ENCODE measurements at regions not wholly inside any gene's neighbourhood (a gene's known extent, or its start where the extent isn't known, plus 50 kb on each side); places are given as distances from the start of the nearest gene placed in this dataset.

- Histone ChIP-seq H3K4me3 (no peak overlapping the region), H3K27ac (no peak overlapping the region), H3K36me3 (no peaks in the 10 kb centered on the region), H3K9me3 (no peaks in the 10 kb centered on the region), H3K27me3 (no peaks in the 10 kb centered on the region), H3K4me1 (no peaks in the 10 kb centered on the region)
- no peak for TF ChIP-seq CTCF (IDR thresholded peaks at IDR 0.05)
- DNase-seq: no peak
- intact Hi-C loops (cut with DNase I; ENCODE audit: low total_unique reads): no loop called here
Observed at GRCh38 chr15:61318301-61318700, 89.2 kb upstream of the RORA start.

GRCh38 chr15:61315471-61315870, 86.4 kb upstream of the RORA start:
- no peak overlapping the region for H3K27ac ChIP-seq
- DNase-seq: no peak
- H3K4me1 ChIP-seq: no peaks in the 10 kb centered on the region
- intact Hi-C loops (cut with DNase I; ENCODE audit: low total_unique reads): no loop called here
- TF ChIP-seq CTCF (IDR thresholded peaks at IDR 0.05): no peak
- H3K4me3 ChIP-seq: no peak overlapping the region
- peaks cover 0 to 4% of the 10 kb centered on the region in 2 donors for H3K27me3 ChIP-seq
- H3K9me3 ChIP-seq: no peaks in the 10 kb centered on the region
- no peaks in the 10 kb centered on the region for H3K36me3 ChIP-seq

- H3K27ac ChIP-seq: no peak overlapping the region
- no peak for DNase-seq
- no peaks in the 10 kb centered on the region for H3K4me1 ChIP-seq
- H3K4me3 ChIP-seq: no peak overlapping the region
- TF ChIP-seq CTCF (IDR thresholded peaks at IDR 0.05): no peak
- no peaks in the 10 kb centered on the region for H3K9me3 ChIP-seq
- intact Hi-C loops (cut with DNase I; ENCODE audit: low total_unique reads): no loop called here
- H3K27me3 ChIP-seq: peaks cover 0 to 4% of the 10 kb centered on the region in 2 donors
- no peaks in the 10 kb centered on the region for H3K36me3 ChIP-seq
Observed at GRCh38 chr15:61314427-61314826, 85.3 kb upstream of the RORA start.

DNA sequence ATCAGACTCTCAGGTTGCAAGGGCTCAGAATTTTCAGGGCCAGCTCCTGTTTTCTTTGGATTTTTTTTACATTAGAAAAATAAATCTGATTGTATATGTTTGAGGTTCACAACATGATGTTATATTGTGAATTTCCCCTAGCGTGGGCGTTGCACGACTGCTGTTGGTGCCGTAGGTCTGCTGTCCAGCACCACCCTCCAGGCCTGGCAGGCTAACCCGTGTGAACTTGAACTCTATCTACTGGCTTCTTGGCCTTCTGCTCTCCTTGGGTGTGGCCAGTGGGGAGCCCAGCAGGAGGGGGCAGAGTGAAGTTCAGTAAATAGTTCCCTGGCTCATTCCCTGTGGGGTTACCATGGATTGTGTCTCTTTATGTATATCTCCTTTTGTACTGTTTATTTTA, 80.5 kb upstream of the RORA start:
- intact Hi-C loops (cut with DNase I; ENCODE audit: low total_unique reads): no loop called here
- no peak for TF ChIP-seq CTCF (IDR thresholded peaks at IDR 0.05)
- DNase-seq: no peak
- H3K27me3 ChIP-seq: peaks cover 0 to 4% of the 10 kb centered on the region in 2 donors
- H3K4me3 ChIP-seq: no peak overlapping the region
- no peaks in the 10 kb centered on the region for H3K4me1 ChIP-seq
- no peaks in the 10 kb centered on the region for H3K36me3 ChIP-seq
- no peak overlapping the region for H3K27ac ChIP-seq
- no peaks in the 10 kb centered on the region for H3K9me3 ChIP-seq

DNA sequence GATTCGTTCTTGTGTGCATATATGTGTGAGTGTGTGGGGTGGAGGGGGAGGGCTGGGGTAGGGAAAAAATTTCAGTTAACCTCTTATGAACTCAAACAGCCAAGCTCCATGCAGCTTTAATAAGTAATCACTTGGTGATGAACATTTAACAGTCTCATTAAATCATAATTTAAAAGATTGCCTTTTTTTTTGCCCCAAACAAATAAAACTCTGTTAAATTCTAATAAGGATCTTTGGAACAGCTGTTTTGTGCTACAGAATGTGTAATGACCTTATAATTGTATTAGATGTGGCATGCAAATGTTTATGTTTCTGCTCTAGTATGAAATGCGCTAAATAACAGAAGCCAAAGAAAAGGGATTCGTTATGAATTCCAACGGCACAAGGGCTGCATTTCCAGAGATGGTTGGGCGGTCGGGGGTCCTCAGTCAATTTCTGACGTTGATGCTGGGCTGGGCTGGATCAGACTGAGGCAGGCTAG, 80.0 kb upstream of the RORA start:
- H3K4me3 ChIP-seq: no peak overlapping the region
- no peak for TF ChIP-seq CTCF (IDR thresholded peaks at IDR 0.05)
- H3K36me3 ChIP-seq: no peaks in the 10 kb centered on the region
- H3K9me3 ChIP-seq: no peaks in the 10 kb centered on the region
- H3K27ac ChIP-seq: no peak overlapping the region
- no peak for DNase-seq
- no peaks in the 10 kb centered on the region for H3K4me1 ChIP-seq
- peaks cover 0 to 4% of the 10 kb centered on the region in 2 donors for H3K27me3 ChIP-seq
- intact Hi-C loops (cut with DNase I; ENCODE audit: low total_unique reads): no loop called here

- Histone ChIP-seq H3K36me3 (no peaks in the 10 kb centered on the region), H3K4me3 (no peak overlapping the region), H3K27me3 (peaks cover 0 to 4% of the 10 kb centered on the region in 2 donors), H3K27ac (no peak overlapping the region), H3K4me1 (no peaks in the 10 kb centered on the region), H3K9me3 (no peaks in the 10 kb centered on the region)
- DNase-seq: no peak
- no peak for TF ChIP-seq CTCF (IDR thresholded peaks at IDR 0.05)
- intact Hi-C loops (cut with DNase I; ENCODE audit: low total_unique reads): no loop called here
Observed at GRCh38 chr15:61308437-61308836, 79.3 kb upstream of the RORA start.

All from tibial artery (tissue), 4 donors.